ENCODE measurements at regions not wholly inside any gene's neighbourhood (a gene's known extent, or its start where the extent isn't known, plus 50 kb on each side); places are given as distances from the start of the nearest gene placed in this dataset.
A peak's percentile ranks its signal among the peaks of the same experiment; 100 is the strongest.

- TF ChIP-seq SETDB1 (CRISPR knock-in tag; IDR thresholded peaks at IDR 0.05; ENCODE audit: borderline replicate concordance) (no peak), SALL1 (CRISPR knock-in tag; IDR thresholded peaks at IDR 0.05) (peak; percentile 100), WIZ (CRISPR knock-in tag; IDR thresholded peaks at IDR 0.05) (peak; percentile 86), HOXD1 (CRISPR knock-in tag; IDR thresholded peaks at IDR 0.05) (peak; percentile 94), MLX (CRISPR knock-in tag; IDR thresholded peaks at IDR 0.05) (peak; percentile 99), SP4 (CRISPR knock-in tag; IDR thresholded peaks at IDR 0.05) (peak; percentile 73), PHF21A (CRISPR knock-in tag; IDR thresholded peaks at IDR 0.05) (peak; percentile 100), KDM5A (IDR thresholded peaks at IDR 0.05; ENCODE audit: borderline replicate concordance, low read length) (no peak), ZBTB33 (CRISPR knock-in tag; IDR thresholded peaks at IDR 0.05) (peak; percentile 66; the same call in 1 of the 2 replicates), MBNL3 (CRISPR knock-in tag; conservative IDR thresholded peaks at IDR 0.05) (no peak), ATF2 (CRISPR knock-in tag; IDR thresholded peaks at IDR 0.05) (peak; percentile 89), NCOR1 (IDR thresholded peaks at IDR 0.05; ENCODE audit: borderline replicate concordance, low read length) (peak; percentile 91; the same call in 1 of the 2 replicates), ZNF816 (CRISPR knock-in tag; IDR thresholded peaks at IDR 0.05; ENCODE audit: borderline replicate concordance) (peak; percentile 91), ZNF790 (CRISPR knock-in tag; IDR thresholded peaks at IDR 0.05; ENCODE audit: borderline replicate concordance) (no peak; the same call in 1 of the 2 replicates), PITX1 (CRISPR knock-in tag; IDR thresholded peaks at IDR 0.05) (peak; percentile 100), TOE1 (CRISPR knock-in tag; IDR thresholded peaks at IDR 0.05) (peak; percentile 96), KLF15 (CRISPR knock-in tag; IDR thresholded peaks at IDR 0.05; ENCODE audit: borderline replicate concordance) (no peak), MLLT10 (CRISPR knock-in tag; IDR thresholded peaks at IDR 0.05) (no peak), NR2F2 (IDR thresholded peaks at IDR 0.05; ENCODE audit: borderline replicate concordance, low read depth) (peak; percentile 95), ZNF775 (CRISPR knock-in tag; IDR thresholded peaks at IDR 0.05; ENCODE audit: borderline replicate concordance) (no peak)
- TF ChIP-seq, protein P1, sequence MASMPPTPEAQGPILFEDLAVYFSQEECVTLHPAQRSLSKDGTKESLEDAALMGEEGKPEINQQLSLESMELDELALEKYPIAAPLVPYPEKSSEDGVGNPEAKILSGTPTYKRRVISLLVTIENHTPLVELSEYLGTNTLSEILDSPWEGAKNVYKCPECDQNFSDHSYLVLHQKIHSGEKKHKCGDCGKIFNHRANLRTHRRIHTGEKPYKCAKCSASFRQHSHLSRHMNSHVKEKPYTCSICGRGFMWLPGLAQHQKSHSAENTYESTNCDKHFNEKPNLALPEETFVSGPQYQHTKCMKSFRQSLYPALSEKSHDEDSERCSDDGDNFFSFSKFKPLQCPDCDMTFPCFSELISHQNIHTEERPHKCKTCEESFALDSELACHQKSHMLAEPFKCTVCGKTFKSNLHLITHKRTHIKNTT (CRISPR knock-in tag; IDR thresholded peaks at IDR 0.05): 0 out of 2 replicates have a peak, but pooled peaks have one; percentile 21
- TF ChIP-seq, protein P2, sequence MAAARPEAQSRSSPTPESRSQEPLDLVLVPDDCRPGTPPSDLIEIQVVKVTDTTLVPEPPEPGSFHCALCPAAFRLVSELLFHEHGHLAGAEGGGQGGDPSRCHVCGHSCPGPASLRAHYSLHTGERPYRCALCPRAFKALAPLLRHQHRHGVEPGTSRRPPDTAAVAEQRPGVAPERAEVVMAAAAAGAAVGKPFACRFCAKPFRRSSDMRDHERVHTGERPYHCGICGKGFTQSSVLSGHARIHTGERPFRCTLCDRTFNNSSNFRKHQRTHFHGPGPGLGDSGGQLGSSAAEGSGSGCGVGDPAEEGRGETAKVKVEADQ (CRISPR knock-in tag; IDR thresholded peaks at IDR 0.05; ENCODE audit: borderline replicate concordance): peak; percentile 62
These were observed 73.5 kb downstream of the TTLL2 start (continued) for GRCh38 chr6:167398214-167399050.
